ENCODE measurements at regions not wholly inside any gene's neighbourhood (a gene's known extent, or its start where the extent isn't known, plus 50 kb on each side); places are given as distances from the start of the nearest gene placed in this dataset.

DNA sequence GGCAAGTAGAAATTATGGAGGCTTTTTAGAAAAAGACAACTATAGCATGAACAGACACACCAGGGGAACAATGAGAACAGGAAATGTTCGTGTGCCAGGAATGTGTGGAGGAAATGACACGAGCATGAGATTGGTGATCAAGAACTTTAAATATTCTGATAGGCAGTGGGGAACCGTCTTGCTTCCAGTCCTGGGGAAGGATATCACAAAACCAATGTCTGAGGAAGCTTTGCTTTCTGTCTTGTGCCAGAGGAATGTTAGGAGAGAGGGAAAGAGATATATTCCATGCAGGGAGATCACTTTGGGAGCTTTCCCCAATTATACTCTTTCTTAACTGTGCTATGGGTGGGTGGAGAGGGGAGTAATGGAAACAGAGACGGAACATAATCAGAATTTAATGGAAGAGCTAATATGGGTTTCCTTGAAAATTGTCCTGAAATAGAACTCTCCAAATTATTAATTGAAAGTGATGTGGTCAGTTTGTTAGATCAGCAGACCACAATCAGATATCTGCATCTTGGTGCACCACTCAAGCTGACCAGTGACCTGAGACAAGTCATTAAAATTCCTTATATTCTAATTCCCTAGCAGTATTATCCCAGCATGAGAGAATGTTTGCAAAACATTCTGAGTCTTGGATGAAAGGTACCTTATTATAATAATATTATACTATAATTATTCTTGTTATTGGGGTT lies 178.2 kb downstream of the SOX4 start:
- Histone ChIP-seq H3K27ac (ENCODE audit: low read depth, low read length) (peak overlapping the region; percentile 72), H3K79me2 (ENCODE audit: control insufficient read depth, insufficient read depth, low read length, poor library complexity) (no peaks in the 10 kb centered on the region), H2AFZ (ENCODE audit: insufficient read depth, low read length, poor library complexity) (no peak overlapping the region), H3K27me3 (ENCODE audit: insufficient read depth, low read length) (no peaks in the 10 kb centered on the region), H3K4me2 (ENCODE audit: low read length) (no peak overlapping the region), H4K91ac (ENCODE audit: low read depth, low read length) (peak overlapping the region; percentile 54), H3K36me3 (ENCODE audit: control insufficient read depth in 1 of 2, insufficient read depth in 2 of 2, low read length in 2 of 2) (no peaks in the 10 kb centered on the region), H3K4me3 (ENCODE audit: low read depth, low read length) (no peak overlapping the region), H3K4ac (ENCODE audit: low read depth, low read length) (peak overlapping the region; percentile 41), H3K79me1 (ENCODE audit: low read length) (peaks cover 24% of the 10 kb centered on the region), H2AK5ac (ENCODE audit: low read length) (no peak overlapping the region), H4K12ac (ENCODE audit: low read depth, low read length) (no peak overlapping the region), H3K9ac (ENCODE audit: low read length) (no peak overlapping the region), H4K8ac (ENCODE audit: low read depth, low read length) (peak overlapping the region; percentile 43), H3K9me3 (ENCODE audit: insufficient read depth, low read depth, low read length) (no peaks in the 10 kb centered on the region), H2BK5ac (ENCODE audit: low read depth, low read length, poor library complexity) (peak overlapping the region; percentile 3), H3K14ac (ENCODE audit: low read length) (no peak overlapping the region), H2BK12ac (ENCODE audit: low read length) (peak overlapping the region; percentile 63), H3K18ac (ENCODE audit: low read length) (peak overlapping the region; percentile 70), H3K23ac (ENCODE audit: low read length) (no peak overlapping the region), H2BK120ac (ENCODE audit: insufficient read depth, low read length, poor library complexity) (peak overlapping the region; percentile 37), H3K4me1 (ENCODE audit: control insufficient read depth in 1 of 2, insufficient read depth in 2 of 2, low read length in 2 of 2) (peaks cover 14% of the 10 kb centered on the region in 2 experiments)
- DNase-seq: no peak
- no CpG with 5 or more reads among the region's 4 CpGs for WGBS (ENCODE audit: extremely low coverage, insufficient coverage, insufficient read length)

DNA sequence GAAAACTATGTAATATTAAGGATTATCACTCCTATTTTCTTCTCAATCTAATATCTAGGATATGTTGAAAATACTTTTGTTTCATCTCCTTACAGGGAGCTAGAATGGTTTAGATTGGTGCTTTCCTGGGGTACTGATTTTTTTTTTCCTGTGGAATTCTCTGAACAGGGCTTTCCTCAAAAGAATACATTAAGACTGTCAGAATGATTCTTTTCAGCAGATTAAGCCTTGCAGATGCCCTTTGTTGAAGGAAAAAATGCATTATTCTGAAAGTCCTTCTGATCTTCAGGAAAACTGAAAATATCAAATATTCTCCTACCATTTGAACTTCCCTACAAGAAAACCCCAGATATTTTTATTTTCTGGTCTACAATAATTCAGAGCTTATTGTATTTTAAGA lies 178.9 kb downstream of the SOX4 start:
- Histone ChIP-seq H3K36me3 (ENCODE audit: control insufficient read depth in 1 of 2, insufficient read depth in 2 of 2, low read length in 2 of 2) (no peaks in the 10 kb centered on the region), H2BK120ac (ENCODE audit: insufficient read depth, low read length, poor library complexity) (no peak overlapping the region), H3K18ac (ENCODE audit: low read length) (no peak overlapping the region), H3K4ac (ENCODE audit: low read depth, low read length) (no peak overlapping the region), H3K27ac (ENCODE audit: low read depth, low read length) (no peak overlapping the region), H4K91ac (ENCODE audit: low read depth, low read length) (no peak overlapping the region), H3K9me3 (ENCODE audit: insufficient read depth, low read depth, low read length) (no peaks in the 10 kb centered on the region), H3K14ac (ENCODE audit: low read length) (no peak overlapping the region), H3K4me2 (ENCODE audit: low read length) (no peak overlapping the region), H3K9ac (ENCODE audit: low read length) (no peak overlapping the region), H3K27me3 (ENCODE audit: insufficient read depth, low read length) (no peaks in the 10 kb centered on the region), H2BK5ac (ENCODE audit: low read depth, low read length, poor library complexity) (no peak overlapping the region), H3K4me3 (ENCODE audit: low read depth, low read length) (no peak overlapping the region), H3K79me2 (ENCODE audit: control insufficient read depth, insufficient read depth, low read length, poor library complexity) (no peaks in the 10 kb centered on the region), H3K79me1 (ENCODE audit: low read length) (peaks cover 24% of the 10 kb centered on the region), H3K23ac (ENCODE audit: low read length) (no peak overlapping the region), H2AFZ (ENCODE audit: insufficient read depth, low read length, poor library complexity) (no peak overlapping the region), H2BK12ac (ENCODE audit: low read length) (no peak overlapping the region), H2AK5ac (ENCODE audit: low read length) (no peak overlapping the region), H4K8ac (ENCODE audit: low read depth, low read length) (no peak overlapping the region), H4K12ac (ENCODE audit: low read depth, low read length) (no peak overlapping the region), H3K4me1 (ENCODE audit: control insufficient read depth in 1 of 2, insufficient read depth in 2 of 2, low read length in 2 of 2) (peaks cover 14% of the 10 kb centered on the region in 2 experiments)
- DNase-seq: no peak

DNA sequence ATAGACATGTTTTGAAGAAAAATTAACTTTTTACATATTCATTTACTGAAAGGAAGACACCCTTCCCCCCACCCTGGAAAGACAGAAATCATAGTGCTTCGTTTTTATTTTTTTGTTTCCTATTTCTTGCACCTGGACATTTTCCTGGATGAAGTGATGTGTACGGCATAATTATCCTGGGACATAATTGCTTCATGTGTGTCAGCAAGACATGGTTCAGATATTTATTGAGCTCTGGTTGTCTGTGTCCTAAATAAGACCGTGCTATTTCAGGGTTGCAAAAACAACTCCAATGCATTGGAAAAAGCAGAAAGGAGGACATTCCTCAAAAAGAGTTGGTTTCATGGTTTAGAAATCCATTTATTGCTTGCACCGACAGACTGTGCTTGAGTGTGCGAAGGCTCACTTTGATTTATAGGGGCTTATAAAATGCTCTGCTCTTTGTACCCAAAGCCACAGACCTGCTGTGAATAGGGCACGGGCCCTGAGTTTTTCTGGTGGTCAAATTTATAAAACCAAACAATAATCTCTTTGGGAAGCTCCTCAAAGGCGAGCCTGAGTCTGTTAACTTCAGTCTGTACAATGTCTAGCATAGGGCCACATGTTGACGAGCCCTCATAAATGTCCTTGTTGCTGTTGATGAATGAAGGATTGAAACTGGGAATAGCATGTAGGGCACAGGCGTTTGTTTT lies 179.5 kb downstream of the SOX4 start:
- Histone ChIP-seq H3K9ac (ENCODE audit: low read length) (no peak overlapping the region), H3K4me2 (ENCODE audit: low read length) (no peak overlapping the region), H3K79me1 (ENCODE audit: low read length) (peaks cover 24% of the 10 kb centered on the region), H4K8ac (ENCODE audit: low read depth, low read length) (no peak overlapping the region), H3K9me3 (ENCODE audit: insufficient read depth, low read depth, low read length) (no peaks in the 10 kb centered on the region), H3K18ac (ENCODE audit: low read length) (no peak overlapping the region), H2AFZ (ENCODE audit: insufficient read depth, low read length, poor library complexity) (no peak overlapping the region), H3K36me3 (ENCODE audit: control insufficient read depth in 1 of 2, insufficient read depth in 2 of 2, low read length in 2 of 2) (no peaks in the 10 kb centered on the region), H4K12ac (ENCODE audit: low read depth, low read length) (no peak overlapping the region), H2BK120ac (ENCODE audit: insufficient read depth, low read length, poor library complexity) (peak overlapping the region; percentile 5), H3K4me1 (ENCODE audit: control insufficient read depth in 1 of 2, insufficient read depth in 2 of 2, low read length in 2 of 2) (peaks cover 14% of the 10 kb centered on the region in 2 experiments), H4K91ac (ENCODE audit: low read depth, low read length) (peak overlapping the region; percentile 61), H3K4me3 (ENCODE audit: low read depth, low read length) (no peak overlapping the region), H2BK12ac (ENCODE audit: low read length) (peak overlapping the region; percentile 37), H3K27me3 (ENCODE audit: insufficient read depth, low read length) (no peaks in the 10 kb centered on the region), H2BK5ac (ENCODE audit: low read depth, low read length, poor library complexity) (peak overlapping the region; percentile 57), H3K79me2 (ENCODE audit: control insufficient read depth, insufficient read depth, low read length, poor library complexity) (no peaks in the 10 kb centered on the region), H3K14ac (ENCODE audit: low read length) (peak overlapping the region; percentile 7), H3K4ac (ENCODE audit: low read depth, low read length) (no peak overlapping the region), H2AK5ac (ENCODE audit: low read length) (no peak overlapping the region), H3K23ac (ENCODE audit: low read length) (no peak overlapping the region), H3K27ac (ENCODE audit: low read depth, low read length) (peak overlapping the region; percentile 57)
- WGBS (ENCODE audit: extremely low coverage, insufficient coverage, insufficient read length): no CpG with 5 or more reads among the region's 9 CpGs
- no peak for DNase-seq

DNA sequence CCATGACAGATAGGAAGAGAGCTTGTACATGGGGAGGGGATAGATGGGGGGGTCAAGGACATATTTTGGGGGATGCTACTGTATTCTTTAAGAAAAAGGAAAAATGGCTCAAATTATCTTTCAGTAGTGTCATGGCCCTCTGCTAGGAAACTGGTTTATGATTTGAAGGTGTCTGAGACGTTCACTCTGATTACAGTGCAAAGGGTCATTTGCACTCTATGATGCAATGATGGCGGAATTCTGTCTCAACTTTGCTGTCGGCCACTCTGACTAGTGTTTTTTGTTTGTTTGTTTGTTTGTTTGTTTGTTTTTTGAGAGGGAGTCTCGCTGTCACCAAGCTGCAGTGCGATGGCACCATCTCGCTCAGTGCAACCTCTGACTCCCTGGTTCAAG lies 180.0 kb downstream of the SOX4 start:
- no peak overlapping the region for H3K9ac ChIP-seq (ENCODE audit: low read length)
- peak overlapping the region; percentile 68 for H3K18ac ChIP-seq (ENCODE audit: low read length)
- no peak overlapping the region for H3K14ac ChIP-seq (ENCODE audit: low read length)
- H2BK12ac ChIP-seq (ENCODE audit: low read length): peak overlapping the region; percentile 37
- DNase-seq: peak in 1 of 2 donors; percentile 35
- H2BK120ac ChIP-seq (ENCODE audit: insufficient read depth, low read length, poor library complexity): no peak overlapping the region
- no peak overlapping the region for H2AK5ac ChIP-seq (ENCODE audit: low read length)
- H3K9me3 ChIP-seq (ENCODE audit: insufficient read depth, low read depth, low read length): no peaks in the 10 kb centered on the region
- no peak overlapping the region for H3K4ac ChIP-seq (ENCODE audit: low read depth, low read length)
- peaks cover 24% of the 10 kb centered on the region for H3K79me1 ChIP-seq (ENCODE audit: low read length)
- H4K91ac ChIP-seq (ENCODE audit: low read depth, low read length): peak overlapping the region; percentile 2
- WGBS (ENCODE audit: extremely low coverage, insufficient coverage, insufficient read length): no CpG with 5 or more reads among the region's 6 CpGs
- H2BK5ac ChIP-seq (ENCODE audit: low read depth, low read length, poor library complexity): peak overlapping the region; percentile 57
- no peaks in the 10 kb centered on the region for H3K79me2 ChIP-seq (ENCODE audit: control insufficient read depth, insufficient read depth, low read length, poor library complexity)
- H3K4me2 ChIP-seq (ENCODE audit: low read length): no peak overlapping the region
- no peak overlapping the region for H3K4me3 ChIP-seq (ENCODE audit: low read depth, low read length)
- H3K27ac ChIP-seq (ENCODE audit: low read depth, low read length): peak overlapping the region; percentile 57
- H3K23ac ChIP-seq (ENCODE audit: low read length): no peak overlapping the region
- peaks cover 14% of the 10 kb centered on the region in 2 experiments for H3K4me1 ChIP-seq (ENCODE audit: control insufficient read depth in 1 of 2, insufficient read depth in 2 of 2, low read length in 2 of 2)
- H2AFZ ChIP-seq (ENCODE audit: insufficient read depth, low read length, poor library complexity): no peak overlapping the region
- H3K36me3 ChIP-seq (ENCODE audit: control insufficient read depth in 1 of 2, insufficient read depth in 2 of 2, low read length in 2 of 2): no peaks in the 10 kb centered on the region
- peak overlapping the region; percentile 35 for H4K8ac ChIP-seq (ENCODE audit: low read depth, low read length)
- H4K12ac ChIP-seq (ENCODE audit: low read depth, low read length): no peak overlapping the region
- H3K27me3 ChIP-seq (ENCODE audit: insufficient read depth, low read length): no peaks in the 10 kb centered on the region

Measured in trophoblast cell (in vitro differentiated cells and primary cell).